Inflammatory macrophage treated with lipopolysaccharide for 1 hour (primary cell): ENCODE measurements at regions not wholly inside any gene's neighbourhood (a gene's known extent, or its start where the extent isn't known, plus 50 kb on each side); places are given as distances from the start of the nearest gene placed in this dataset.

Experiments
- DNase-seq, 2 donors: peaks; one replicate each; pipeline ENCODE4 v3.0.0-alpha.2; 2020 to 2022

DNA sequence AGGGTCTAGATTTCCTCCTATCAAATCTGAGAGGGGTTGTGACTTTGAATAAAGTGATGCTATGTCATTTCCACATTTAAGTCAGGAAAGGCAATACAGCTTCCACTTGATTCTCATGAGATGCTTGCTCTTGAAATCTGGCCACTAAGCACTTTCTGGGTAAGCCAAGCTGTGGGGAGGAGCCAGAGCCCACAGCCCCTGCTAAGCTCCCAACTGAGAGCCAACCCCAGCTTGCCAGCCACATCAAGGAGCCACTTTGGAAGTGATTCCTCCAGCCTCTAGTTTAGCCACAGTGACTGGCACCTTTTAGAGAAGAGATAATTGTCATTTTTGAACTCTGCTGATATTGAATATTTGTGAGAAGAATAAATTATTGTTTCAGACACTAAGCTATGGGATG, 1441.5 kb upstream of the IGFBP7 start:
- no peak for DNase-seq

DNA sequence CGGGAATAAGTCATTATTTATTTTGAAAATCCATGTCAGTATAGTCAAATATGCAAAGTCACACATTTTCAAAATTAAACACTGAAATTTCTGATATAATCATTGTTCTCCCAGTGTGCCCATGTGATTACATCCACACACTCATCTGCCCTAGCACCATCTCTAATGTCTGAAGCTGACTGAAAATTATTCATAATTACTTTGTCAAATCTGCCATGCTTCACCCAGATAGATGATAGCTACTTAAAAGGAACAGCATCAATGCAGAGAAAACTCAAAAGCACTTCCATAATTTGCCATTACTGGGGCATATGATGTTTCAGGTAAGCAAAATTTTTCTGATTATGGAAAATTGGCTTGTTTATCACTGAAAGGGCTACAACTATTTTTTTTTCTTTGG, 1433.3 kb upstream of the IGFBP7 start:
- DNase-seq = no peak

DNA sequence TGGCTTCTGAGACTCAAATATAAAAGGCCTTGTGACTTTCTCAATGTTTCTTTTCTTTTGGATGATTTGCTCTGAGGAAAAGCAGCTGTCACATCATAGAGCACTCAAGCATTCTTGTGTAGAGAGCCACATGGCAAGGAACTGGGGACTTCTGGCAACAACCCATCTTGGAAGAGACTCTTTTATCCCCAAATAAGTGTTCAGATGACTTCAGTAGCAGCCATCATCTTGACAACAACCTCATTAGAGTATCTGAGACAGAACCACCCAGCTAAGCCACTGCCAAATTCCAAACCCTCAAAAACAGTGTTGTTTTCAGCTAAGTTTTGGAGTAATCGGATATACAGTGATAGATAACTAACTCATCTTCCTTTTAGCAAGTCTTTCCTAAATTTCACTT, 1431.7 kb upstream of the IGFBP7 start:
- no peak for DNase-seq

- no peak for DNase-seq
Observed at GRCh38 chr4:58522765-58523382, 1412.7 kb upstream of the IGFBP7 start.

DNA sequence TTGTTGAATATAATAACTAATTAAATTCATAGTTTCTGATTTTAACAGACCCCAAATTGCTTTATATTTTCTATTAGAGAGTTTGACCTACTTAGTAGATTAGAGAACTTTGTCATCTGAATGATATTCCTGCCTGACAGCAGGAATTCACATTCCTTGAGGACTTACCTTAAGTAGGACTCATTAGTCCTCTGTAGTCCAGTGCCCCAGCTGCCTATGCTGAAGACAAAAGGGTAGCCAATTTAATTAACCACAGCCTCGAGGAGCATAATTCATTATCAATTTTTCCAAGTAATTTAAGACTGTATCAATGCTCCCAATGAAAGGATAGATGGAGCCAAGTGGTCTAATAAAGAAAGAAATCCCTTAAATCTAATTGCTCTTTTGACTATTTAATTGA, 1405.0 kb upstream of the IGFBP7 start:
- DNase-seq = no peak

GRCh38 chr4:58514299-58514698, 1404.1 kb upstream of the IGFBP7 start:
- no peak for DNase-seq

- no peak for DNase-seq
Observed at GRCh38 chr4:58510652-58511051, 1400.5 kb upstream of the IGFBP7 start.

GRCh38 chr4:58507079-58507478, 1396.9 kb upstream of the IGFBP7 start:
- DNase-seq = no peak

DNA sequence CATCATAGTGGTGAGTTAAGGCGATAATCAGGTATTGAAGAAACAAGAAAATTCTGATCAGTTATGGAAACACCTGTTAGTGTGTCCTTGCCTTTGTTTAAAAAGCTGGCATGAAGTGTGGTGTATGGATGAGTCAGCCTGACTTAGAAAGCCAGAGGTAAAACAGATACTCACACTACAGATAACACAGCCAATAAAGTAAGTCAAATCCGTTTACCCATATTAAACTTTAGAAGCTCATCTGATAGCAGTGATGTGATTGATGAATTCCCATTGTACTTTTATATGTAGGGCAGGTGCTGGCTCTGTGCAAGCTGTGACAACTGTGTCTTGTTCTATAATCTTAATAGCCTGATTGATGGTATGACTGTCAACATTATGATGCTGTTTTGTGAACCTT, 1392.7 kb upstream of the IGFBP7 start:
- no peak for DNase-seq

- DNase-seq = no peak
Observed at GRCh38 chr4:58499182-58499581, 1389.0 kb upstream of the IGFBP7 start.

DNA sequence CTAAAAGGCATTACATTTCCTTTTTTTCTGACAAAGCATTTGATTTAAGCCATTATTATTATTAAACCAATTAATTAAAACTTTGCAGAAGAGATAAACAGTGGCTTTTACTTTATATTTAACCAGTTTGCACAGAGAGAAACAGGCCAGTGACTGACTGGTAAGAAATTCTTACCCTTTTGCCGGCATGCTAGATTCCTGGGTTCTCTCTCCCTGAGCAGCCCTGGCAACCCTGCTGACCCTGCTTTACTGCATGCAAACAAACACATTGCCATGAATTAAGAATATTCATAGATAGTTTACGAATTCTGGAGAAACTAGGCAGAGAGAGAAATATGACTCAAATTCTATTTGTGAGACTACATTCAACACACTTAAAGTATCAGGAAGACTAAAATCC, 1381.4 kb upstream of the IGFBP7 start:
- DNase-seq = no peak

DNA sequence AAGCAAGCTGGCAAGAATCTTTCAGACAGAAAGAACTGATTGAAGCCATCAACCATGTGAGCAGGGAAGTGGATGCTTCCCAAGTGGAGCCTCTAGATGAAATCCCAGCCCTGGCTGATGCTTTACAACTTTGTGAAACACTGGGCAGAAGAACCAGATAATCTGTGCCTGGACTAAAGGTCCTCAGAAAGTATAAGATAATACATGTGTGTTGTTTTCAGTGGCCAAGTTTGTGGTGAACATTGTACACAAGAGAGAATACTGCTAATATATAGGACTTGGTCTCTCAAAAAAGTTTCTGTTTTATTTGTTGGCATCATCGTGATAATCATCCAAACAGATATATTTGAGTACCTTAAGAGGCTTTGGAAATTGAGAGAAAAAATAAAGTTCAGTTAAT, 1367.8 kb upstream of the IGFBP7 start:
- no peak for DNase-seq

DNA sequence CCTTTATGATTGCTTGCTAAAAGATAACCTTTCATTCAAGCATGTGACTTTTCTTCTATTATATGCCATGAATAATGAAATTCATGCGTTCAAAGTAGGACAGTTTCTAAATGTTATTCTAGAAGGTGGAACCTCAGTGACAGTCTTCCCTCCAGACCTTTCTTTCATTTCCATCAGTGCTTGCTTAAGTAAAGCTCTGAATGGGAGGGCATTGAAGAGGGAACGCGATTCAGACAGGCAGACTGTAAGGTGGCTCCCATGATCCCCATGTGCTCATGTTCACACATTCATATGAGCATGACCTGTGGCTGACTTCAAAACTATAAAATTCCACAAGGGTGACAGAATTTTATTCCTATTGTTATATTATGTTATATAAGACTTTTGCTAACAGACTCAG, 1367.3 kb upstream of the IGFBP7 start:
- no peak for DNase-seq

DNA sequence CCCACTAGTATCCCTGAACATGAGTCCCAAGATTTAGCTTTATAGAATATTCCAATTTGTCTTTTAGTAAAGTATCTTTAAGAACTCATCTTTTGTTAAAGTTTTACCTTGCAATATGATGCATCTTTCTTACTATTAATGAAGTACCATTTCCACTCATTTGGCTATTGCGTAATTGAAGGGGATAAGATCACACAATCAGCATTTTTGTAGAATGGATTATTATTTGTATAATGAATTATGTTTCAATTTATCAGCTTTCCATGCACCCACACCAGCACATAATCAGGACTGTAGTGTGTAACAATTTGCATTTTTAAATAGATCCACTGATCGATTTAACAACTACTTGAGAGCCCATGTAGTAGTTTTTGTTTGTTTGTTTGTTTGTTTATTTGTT, 1364.9 kb upstream of the IGFBP7 start:
- DNase-seq = no peak

DNA sequence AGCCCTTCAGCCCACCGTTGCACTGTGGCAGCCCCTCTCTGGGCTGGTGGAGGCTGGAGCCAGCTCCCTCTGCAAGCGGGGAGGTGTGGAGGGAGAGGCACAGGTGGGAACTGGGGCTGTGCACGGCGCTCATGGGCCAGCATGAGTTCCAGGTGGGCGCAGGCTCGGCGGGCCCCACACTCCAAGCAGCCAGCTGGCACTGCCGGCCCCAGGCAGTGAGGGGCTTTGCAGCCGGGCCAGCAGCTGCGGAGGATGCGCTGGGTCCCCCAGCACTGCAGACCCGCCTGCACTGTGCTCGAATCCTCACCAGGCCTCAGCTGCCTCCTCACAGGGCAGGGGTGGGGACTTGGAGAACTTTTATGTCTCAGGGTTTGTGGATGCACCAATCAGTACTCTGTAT, 1354.8 kb upstream of the IGFBP7 start:
- DNase-seq = no peak

DNA sequence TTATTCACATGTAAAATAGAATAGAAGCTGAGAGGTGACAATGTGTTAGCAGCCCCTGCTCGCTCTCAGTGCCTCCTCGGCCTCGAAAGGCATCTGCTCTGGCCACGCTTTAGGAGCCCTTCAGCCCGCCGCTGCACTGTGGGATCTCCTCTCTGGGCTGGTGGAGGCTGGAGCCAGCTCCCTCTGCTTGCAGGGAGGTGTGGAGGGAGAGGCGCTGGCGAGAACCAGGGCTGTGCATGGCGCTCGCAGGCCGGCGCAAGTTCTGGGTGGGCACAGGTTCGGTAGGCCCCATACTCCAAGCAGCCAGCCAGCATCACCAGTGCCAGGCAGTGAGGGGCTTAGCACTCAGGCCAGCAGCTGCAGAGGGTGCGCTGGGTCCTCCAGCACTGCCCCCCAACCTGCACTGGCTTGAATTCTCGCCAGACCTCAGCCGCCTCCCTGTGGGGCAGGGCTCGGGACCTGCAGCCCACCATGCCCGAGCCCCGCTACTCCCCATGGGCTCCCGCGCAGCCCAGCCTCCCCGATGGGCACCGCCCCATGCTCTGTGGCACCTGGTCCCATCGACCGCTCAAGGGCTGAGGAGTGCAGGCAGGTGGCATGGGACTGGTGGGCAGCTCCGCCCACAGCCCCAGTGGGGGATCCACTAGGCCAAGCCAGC, 1346.7 kb upstream of the IGFBP7 start:
- DNase-seq = no peak

DNA sequence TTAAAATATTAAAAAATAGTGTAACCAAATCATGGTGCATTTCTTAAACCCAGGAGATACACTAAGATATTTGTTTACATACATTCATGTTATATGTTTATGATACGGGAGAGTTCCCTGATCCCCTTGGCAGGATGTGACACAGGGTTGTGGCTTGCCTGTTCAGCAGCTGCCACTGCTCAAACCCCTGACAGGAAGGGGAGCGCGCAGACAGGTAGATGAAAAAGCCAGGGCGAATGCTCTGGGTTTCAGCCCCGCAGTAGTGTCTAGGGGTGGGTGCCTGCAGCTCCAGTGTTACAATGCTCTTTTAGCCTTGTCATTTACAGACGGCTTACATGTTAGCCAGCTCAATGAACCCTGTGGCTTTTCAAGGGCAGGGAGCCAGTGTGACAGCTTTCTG, 1343.8 kb upstream of the IGFBP7 start:
- no peak for DNase-seq

DNA sequence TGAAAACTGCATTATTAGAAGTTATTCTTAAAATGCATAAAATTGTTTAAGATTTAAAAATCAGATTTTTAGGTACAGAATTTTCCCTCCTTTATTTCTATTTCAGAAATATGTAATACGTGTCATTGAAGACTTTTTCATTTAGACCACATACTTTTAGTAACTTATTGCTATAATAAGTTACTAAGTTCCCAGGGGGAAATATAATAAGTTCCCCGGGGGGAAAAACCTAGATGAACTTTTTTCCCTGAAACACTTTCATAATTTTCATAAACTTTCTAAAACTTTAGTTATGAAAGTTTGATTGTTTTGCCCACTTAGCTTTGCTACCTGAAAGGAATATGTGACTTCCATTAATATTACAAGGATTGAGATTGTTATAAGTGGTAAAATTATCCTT, 1341.5 kb upstream of the IGFBP7 start:
- no peak for DNase-seq

DNA sequence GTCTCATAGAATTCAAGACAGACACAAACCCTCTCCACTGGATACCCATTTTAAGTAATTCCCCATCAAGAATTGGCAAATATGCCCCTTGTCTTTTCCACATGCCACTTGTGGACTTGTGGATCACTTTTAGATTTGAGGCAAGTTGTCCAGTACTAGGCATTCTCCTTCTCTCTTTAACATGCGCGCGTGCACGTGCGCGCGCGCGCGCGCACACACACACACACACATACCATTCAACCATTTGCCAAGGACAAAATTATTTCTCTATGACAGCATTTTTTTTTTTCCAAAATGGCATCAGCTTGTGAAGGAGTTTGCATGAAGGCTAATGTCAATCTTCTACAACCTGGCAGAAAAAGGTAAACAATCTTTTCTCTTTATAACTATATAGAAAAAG, 1325.7 kb upstream of the IGFBP7 start:
- no peak for DNase-seq

GRCh38 chr4:58413849-58414248, 1303.7 kb upstream of the IGFBP7 start:
- no peak for DNase-seq

DNA sequence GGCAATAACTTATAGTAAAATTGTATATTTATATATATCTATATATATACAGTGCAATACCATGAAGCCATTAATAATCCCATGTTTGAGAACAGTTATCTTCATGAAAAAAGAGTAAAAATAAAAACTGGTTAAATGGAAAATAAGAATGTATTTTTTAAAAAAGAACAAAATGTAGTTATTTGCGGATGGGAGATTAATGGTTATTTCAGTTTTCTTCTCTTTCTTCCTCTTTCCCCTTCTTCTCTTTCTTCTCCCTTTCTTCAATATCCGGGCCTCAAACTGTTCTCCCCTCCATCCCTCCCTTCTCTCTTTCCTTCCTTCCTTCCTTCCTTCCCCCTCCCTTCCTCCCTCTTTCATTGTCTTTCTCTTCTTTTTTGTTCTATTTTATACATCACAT, 1301.7 kb upstream of the IGFBP7 start:
- no peak for DNase-seq

DNA sequence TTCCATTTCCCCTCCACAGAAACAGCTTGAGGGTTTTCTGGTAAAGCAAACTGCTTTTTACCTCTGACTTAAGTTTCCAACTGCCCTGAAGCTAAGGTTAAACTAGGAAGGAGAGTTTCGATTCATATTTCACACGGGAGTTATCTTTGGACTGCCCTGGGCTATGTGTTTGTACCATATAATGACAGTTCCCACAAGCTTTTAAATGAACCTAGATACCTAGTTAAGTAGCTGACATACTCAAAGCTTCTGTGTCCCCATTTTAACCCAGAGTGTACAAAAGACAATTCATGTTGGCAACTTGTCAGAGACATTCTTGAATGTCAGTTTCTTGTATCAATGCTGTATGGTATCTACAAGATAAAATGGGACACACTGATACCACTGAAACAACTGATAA, 1296.6 kb upstream of the IGFBP7 start:
- no peak for DNase-seq

GRCh38 chr4:58368221-58368620, 1258.0 kb upstream of the IGFBP7 start:
- DNase-seq = no peak

- no peak for DNase-seq
Observed at GRCh38 chr4:58360354-58361133, 1250.4 kb upstream of the IGFBP7 start.
